Renal pelvis (tissue), 1 donor: ENCODE measurements at regions not wholly inside any gene's neighbourhood (a gene's known extent, or its start where the extent isn't known, plus 50 kb on each side); places are given as distances from the start of the nearest gene placed in this dataset.

Experiments
- DNase-seq: peaks from one replicate; pipeline ENCODE4 v3.0.0-alpha.2; 2013

GRCh38 chr2:180660881-180661685 is 319.3 kb upstream of the UBE2E3 start:
- no peak for DNase-seq

- no peak for DNase-seq
Measured at GRCh38 chr2:180660207-180660606, 320.2 kb upstream of the UBE2E3 start.

GRCh38 chr2:180657054-180657453 is 323.4 kb upstream of the UBE2E3 start:
- DNase-seq: no peak

GRCh38 chr2:180656455-180656847 is 324.0 kb upstream of the UBE2E3 start:
- DNase-seq: no peak

DNA sequence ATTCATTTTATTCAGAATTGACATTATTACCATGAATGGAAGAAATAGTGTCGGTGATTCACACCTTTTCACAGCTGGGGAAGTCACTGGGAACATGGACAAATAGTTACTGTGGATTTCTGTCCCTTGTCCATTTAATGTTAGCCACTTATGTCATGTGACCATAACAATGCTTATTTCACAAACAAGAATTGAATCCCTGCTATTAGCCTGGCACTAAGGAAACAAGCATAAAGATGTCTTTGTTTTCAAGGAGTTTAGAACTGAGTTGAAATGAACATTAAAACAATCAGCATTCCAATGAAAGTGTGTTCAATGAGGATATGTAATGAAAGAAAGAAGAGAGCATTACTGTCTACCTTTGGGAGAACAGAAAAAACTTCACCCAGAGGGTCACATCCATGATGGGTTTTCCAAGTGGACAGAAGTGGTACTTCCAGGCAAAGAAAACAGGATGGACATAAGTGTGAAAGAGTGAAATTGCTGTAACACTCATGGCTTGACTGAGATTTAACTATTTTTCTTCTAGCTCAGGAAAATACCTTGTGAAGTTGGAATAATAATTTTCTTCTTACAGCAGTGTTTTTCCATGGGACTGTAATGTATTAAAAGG is 324.5 kb upstream of the UBE2E3 start:
- no peak for DNase-seq

DNA sequence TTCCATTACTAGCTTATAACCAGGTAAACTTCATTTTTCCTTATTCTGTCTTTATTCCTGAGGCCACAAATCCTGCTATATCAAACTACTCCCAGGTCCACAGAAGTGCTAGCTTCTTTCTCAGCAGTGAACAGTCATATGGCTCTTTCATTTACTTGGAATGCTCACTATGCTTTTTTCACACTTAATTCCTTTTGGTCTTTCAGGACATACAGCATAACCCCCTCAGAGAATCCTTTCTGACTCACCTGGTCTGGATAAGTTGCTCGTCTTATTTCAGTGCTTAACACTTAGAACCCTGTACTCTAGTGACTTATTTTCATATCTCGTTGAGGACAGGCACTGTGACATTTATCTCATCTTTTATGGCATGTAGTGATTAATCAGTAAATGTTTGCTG is 325.0 kb upstream of the UBE2E3 start:
- DNase-seq: no peak

DNA sequence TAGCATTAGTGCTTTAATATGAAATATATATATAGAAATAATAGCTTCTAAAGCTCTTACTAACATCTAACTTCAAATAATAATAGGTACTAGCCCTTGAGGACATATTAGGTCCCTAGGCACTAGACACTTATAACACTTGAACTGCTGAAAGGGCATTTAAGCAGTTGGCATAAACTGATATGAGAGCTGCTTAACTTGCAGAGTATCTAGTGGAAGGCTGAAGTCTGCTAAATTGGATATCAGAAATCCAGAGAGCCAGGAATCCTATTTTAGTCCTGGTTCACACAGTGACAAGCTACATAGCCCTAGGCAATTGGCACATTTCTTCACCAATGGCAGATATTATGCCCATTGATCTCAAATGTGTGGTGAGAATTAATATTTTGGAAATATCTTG is 326.9 kb upstream of the UBE2E3 start:
- DNase-seq: no peak

DNA sequence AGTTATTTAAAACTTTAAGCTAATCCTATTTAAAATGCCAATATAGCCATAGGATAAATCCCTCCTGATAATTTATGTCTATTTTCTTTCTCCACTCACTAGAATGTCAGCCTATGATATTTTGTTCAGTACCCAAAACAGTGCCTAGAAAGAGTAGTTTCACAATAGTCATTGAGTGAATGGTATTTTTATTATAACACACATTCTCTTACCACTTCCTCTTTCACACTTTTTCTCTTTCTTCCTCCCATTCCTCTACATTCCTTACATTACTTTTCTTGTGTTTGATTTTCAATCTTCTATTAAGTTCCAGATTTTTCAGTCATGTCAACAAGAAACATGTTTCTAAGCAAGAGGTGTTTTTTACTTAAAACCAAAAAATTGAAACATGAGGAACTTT is 327.6 kb upstream of the UBE2E3 start:
- no peak for DNase-seq

DNA sequence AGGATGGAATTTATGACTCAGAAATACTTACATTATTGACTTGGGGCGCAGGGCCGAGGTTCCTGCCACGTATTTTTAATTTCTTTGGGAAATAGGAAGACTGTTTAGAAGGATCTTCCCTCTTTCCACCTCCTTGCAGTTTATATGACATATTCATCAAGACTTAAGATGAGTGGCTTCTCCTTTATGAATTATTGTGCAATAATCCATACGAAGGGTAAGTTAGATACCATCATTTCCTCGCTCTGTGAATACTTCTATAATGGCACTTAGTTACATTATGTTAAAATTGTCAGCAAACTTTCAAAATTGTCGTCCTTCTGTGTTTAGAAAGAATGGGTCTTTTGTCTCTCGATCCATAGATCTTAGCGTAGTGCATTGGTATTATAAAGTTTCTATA is 328.8 kb upstream of the UBE2E3 start:
- DNase-seq: no peak

DNA sequence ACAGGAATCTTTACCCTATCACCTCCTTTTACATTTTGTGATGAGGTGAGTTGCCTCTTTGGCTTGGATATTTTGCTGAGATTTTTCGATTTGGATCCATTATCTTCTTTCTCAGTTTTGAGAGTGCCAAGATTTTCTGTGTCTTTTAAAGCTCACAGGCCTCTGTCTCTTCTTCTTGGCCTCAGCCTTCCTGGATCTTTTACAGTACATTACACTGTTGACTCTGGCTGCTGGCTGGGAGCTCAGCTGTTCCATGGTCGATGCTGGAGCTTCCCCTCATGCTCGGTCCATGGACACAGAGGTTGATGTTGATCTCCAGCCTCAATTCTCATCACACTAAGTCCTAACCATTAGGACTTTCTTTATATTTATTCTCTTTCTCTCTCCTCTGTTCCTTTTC is 332.8 kb upstream of the UBE2E3 start:
- no peak for DNase-seq

- no peak for DNase-seq
Measured at GRCh38 chr2:180647221-180647620, 333.2 kb upstream of the UBE2E3 start.

GRCh38 chr2:180646756-180647155 is 333.6 kb upstream of the UBE2E3 start:
- no peak for DNase-seq

- no peak for DNase-seq
Measured at GRCh38 chr2:180644709-180645108, 335.7 kb upstream of the UBE2E3 start.

DNA sequence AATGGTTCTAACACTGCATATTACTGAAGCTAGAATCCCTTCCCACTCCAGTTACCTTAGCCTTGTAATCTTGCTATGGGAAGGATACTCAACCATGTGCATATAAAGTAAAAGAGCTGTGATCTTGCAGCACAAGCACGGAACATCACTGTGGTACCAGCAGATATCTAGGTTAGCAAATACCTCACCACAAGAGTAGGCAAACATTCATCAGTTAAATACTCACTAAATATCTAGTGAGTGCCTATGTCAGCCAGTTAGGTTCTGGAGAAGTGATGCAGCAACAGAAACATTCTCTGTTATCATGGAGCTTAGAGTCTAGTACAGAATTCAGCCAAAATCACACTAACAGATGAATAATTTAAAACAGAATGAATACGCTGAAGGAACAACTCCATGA is 349.6 kb upstream of the UBE2E3 start:
- DNase-seq: no peak

GRCh38 chr2:180625006-180625844 is 355.2 kb upstream of the UBE2E3 start:
- DNase-seq: no peak

DNA sequence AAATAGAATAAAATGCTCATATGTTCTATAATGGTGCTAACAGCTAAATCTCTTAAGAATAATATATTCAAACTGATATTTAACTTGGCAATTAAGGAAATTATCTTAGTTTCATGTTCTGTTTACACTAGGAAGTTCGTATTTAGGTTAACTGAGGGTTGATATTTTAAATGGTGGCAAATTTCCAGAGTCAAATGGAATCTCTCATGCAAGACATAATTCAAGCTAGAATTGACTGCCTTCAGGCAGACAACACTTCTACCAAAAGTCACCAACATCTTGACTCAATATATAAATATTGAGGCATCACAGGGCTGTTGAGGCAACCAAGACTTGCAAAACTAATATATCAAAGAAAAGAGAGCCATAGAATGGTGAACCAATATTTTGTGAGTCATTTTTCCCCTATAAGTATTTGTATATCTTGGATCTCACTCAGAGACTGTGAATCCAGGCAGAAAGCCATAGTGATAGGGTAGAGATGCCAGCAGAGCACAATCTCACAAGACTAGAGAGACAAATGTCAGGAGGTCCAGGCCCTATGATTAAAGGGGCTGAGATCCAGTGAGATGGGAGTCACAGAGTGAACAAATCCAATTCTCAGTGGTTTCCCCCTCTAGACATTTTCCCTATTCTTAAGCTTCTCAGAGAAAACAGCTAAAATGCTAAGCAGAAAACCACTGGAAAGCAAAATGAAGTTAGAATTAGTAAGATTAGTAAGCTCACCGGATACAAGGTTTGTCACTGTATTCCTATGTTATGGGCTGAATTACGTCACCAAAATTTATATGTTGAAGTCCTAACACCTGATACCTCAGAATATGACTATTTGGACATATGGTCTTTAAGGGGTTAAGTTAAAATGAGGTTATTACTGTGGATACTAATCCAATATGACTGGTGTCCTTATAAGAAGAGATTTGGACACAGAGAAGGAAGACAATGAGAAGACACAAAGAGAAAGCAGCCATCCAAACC is 358.2 kb upstream of the UBE2E3 start:
- no peak for DNase-seq

- DNase-seq: peak; percentile 5
Measured at GRCh38 chr2:180621366-180621765, 359.0 kb upstream of the UBE2E3 start.

DNA sequence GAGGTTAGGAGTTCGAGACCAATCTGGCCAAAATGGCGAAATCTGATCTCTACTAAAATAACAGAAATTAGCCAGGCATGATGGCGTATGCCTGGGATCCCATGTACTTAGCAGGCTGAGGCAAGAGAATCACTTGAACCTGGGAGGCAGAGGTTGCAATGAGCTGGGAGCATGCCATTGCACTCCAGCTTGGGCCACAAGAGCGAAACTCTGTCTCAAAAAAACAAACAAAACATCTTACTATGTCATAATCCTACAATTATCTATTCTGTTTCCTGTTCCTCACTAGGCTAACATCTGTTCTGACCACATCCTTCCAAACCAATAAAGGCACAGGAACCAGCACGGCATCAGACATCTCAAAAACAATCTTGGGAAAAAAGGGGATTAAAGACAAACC is 361.8 kb upstream of the UBE2E3 start:
- DNase-seq: no peak

DNA sequence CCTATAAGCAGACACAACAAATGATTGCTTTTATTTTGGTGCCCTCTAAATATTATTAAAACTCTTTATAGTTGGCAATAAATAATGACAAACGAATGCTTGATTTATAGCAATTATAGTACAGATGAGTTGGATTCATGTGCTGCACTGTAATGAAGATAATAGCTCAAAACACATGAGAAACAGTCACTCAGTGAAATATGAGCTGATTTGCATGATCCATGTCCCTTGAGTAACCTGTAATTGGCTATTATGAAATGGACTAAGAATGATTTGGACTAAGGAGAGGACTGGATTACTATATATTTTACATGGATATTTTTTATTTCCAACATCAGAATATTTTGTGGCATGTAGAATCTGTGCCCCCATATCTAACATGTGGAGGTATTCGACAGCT is 365.6 kb upstream of the UBE2E3 start:
- DNase-seq: no peak

GRCh38 chr2:180609626-180610340 is 370.6 kb upstream of the UBE2E3 start:
- DNase-seq: no peak

DNA sequence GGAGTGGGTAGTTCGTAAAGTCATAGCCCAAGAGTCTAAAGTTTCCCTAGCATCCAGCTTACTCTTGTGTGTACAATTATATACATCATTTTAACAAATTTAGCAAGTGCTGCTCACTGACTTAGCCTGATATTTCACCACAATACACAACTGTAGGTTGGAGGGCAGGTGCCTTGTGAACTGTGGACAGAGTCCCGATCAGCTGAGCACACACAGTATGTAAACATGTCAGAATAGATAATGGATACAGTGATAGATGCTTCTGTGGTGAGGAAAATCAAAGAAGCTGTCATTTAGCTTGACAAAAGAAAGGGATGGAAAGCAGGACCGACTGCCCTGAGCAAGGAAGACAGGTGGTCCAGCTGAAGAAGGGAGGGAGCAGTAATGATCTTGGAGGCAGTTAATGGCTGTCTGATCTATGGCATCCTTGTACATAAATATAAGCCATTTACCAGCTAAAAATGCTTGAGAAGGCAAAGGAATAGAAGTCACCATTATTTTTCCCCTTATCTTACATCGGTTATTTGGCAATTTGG is 372.8 kb upstream of the UBE2E3 start:
- DNase-seq: no peak
